Fibroblast of the aortic adventitia (primary cell): ENCODE measurements at regions not wholly inside any gene's neighbourhood (a gene's known extent, or its start where the extent isn't known, plus 50 kb on each side); places are given as distances from the start of the nearest gene placed in this dataset.

Experiments used
- DNase-seq: peaks from one replicate; pipeline ENCODE4 v3.0.0-alpha.2; 2010; ENCODE audit warnings: low read depth
- H3K4me3 ChIP-seq: 2 replicates; pipeline ENCODE4 v1.5.1; 2011; ENCODE audit warnings: low read depth, mild to moderate bottlenecking, control low read depth, low read length, moderate library complexity
- TF ChIP-seq, protein P1 (sequence below): IDR thresholded peaks from 2 replicates; pipeline ENCODE4 v1.5.1; 2011; ENCODE audit warnings: mild to moderate bottlenecking, low read length, control low read depth, inconsistent platforms; ENCODE audit not compliant: insufficient read depth

- TF ChIP-seq, protein P1, sequence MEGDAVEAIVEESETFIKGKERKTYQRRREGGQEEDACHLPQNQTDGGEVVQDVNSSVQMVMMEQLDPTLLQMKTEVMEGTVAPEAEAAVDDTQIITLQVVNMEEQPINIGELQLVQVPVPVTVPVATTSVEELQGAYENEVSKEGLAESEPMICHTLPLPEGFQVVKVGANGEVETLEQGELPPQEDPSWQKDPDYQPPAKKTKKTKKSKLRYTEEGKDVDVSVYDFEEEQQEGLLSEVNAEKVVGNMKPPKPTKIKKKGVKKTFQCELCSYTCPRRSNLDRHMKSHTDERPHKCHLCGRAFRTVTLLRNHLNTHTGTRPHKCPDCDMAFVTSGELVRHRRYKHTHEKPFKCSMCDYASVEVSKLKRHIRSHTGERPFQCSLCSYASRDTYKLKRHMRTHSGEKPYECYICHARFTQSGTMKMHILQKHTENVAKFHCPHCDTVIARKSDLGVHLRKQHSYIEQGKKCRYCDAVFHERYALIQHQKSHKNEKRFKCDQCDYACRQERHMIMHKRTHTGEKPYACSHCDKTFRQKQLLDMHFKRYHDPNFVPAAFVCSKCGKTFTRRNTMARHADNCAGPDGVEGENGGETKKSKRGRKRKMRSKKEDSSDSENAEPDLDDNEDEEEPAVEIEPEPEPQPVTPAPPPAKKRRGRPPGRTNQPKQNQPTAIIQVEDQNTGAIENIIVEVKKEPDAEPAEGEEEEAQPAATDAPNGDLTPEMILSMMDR, result no peak
- DNase-seq, result no peak
- H3K4me3 ChIP-seq, result no peak overlapping the region
Measured at GRCh38 chr6:55977959-55978665, 102.7 kb upstream of the BMP5 start.

DNA sequence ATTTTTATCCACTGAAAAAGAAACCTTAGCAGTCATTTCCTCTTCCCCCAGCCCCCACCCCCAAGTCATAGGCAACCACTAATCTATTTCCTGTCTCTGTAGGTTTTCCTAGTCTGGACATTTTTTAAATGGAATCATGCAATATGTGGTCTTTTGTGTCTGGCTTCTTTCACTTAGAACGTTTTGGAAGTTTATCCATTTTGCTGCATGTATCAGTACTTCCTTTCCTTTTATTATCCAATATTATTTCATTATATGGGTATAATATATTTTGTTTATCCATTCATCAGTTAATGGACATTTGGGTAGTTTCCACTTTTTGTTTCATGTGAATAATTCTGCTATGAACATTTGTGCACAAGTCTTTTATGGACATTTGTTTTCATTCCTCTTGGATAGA, 99.3 kb upstream of the BMP5 start:
- TF ChIP-seq, protein P1, result no peak
- DNase-seq, result no peak
- H3K4me3 ChIP-seq, result no peak overlapping the region

DNA sequence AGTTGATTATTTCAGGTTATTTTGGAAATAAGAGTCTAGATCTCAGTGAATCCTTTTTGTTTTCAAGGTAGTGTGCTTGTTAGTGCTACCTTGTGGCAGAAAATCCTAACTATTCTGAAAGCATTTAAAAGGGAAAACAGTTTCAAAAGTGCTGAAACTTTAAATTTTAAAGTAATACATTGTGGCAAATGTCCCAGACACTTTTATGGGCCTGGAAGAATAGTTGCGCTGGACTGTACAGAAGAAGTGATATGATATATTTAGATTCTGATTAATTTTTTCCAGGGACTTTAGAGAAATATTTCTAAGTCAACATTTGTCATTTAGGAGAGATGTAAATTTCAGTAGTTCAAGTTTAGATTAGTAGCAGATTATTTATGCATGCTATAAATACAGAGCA, 96.7 kb upstream of the BMP5 start:
- DNase-seq, result no peak
- no peak overlapping the region for H3K4me3 ChIP-seq
- TF ChIP-seq, protein P1, result no peak

GRCh38 chr6:55969526-55969925, 94.1 kb upstream of the BMP5 start:
- DNase-seq, result no peak
- TF ChIP-seq, protein P1, result no peak
- no peak overlapping the region for H3K4me3 ChIP-seq

GRCh38 chr6:55968926-55969325, 93.5 kb upstream of the BMP5 start:
- no peak overlapping the region for H3K4me3 ChIP-seq
- DNase-seq, result no peak
- TF ChIP-seq, protein P1, result no peak

DNA sequence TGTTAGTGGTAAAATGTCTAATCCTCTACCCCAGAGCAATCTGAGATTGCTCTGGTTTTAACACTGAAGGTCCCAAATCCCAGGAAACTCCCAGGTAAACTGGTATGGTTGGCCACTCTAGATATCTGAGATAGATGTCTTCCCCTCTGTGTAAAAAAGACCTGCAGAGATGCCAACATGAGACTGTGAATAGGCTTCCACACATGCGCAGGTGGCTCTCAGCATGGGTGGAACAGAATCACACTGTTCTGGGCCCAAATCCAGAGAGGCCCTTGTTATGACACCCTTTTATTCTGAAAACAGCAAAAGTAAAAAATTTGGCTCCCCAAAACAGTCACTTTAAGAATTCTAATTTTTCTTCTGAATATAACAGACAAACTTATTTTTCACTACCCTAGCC, 88.7 kb upstream of the BMP5 start:
- DNase-seq, result no peak
- TF ChIP-seq, protein P1, result no peak
- H3K4me3 ChIP-seq, result no peak overlapping the region

DNA sequence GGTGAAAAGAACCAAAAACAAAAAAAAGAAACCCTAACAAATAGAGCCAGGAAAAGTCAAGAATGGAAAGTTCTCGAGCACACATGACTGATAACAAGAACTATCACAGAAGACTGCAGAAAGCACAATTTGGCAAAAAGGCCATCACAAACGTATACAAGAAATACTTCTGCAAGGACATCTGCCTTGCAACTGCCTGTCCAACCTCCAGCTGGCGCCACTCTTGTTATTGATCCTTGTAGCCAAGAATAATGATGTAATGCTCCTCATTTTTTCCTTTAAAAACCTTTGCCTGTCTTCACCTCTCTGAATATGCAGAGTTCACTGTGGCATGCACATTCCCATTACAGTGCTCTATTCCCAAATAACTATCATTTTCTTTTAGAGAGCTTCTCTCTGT, 87.9 kb upstream of the BMP5 start:
- DNase-seq, result peak; percentile 40
- TF ChIP-seq, protein P1, result peak; percentile 46
- no peak overlapping the region for H3K4me3 ChIP-seq
